ENCODE measurements at regions not wholly inside any gene's neighbourhood (a gene's known extent, or its start where the extent isn't known, plus 50 kb on each side); places are given as distances from the start of the nearest gene placed in this dataset.
A peak's percentile ranks its signal among the peaks of the same experiment; 100 is the strongest.

- TF ChIP-seq FOXK1 (CRISPR knock-in tag; IDR thresholded peaks at IDR 0.05; ENCODE audit: borderline replicate concordance) (no peak), BRD4 (IDR thresholded peaks at IDR 0.05) (no peak), NR2F6 (CRISPR knock-in tag; IDR thresholded peaks at IDR 0.05) (no peak), U2AF1 (optimal IDR thresholded peaks at IDR 0.05; ENCODE audit: low read depth, low read length) (no peak), TCF7 (IDR thresholded peaks at IDR 0.05; ENCODE audit: borderline replicate concordance) (no peak), DEAF1 (CRISPR knock-in tag; IDR thresholded peaks at IDR 0.05) (no peak), HNRNPH1 (optimal IDR thresholded peaks at IDR 0.05; ENCODE audit: low read depth, low read length) (no peak), HEY1 (CRISPR knock-in tag; IDR thresholded peaks at IDR 0.05; ENCODE audit: borderline replicate concordance) (no peak), PHF8 (IDR thresholded peaks at IDR 0.05; ENCODE audit: borderline replicate concordance, low read length) (peak; percentile 50; the same call in 1 of the 2 replicates), SMC3 (conservative IDR thresholded peaks at IDR 0.05; ENCODE audit: insufficient read depth, low read depth, low read length) (no peak), PATZ1 (CRISPR knock-in tag; IDR thresholded peaks at IDR 0.05; ENCODE audit: borderline replicate concordance) (no peak), NCOA4 (IDR thresholded peaks at IDR 0.05; ENCODE audit: partially characterized antibody) (no peak)
- TF ChIP-seq, protein P1, sequence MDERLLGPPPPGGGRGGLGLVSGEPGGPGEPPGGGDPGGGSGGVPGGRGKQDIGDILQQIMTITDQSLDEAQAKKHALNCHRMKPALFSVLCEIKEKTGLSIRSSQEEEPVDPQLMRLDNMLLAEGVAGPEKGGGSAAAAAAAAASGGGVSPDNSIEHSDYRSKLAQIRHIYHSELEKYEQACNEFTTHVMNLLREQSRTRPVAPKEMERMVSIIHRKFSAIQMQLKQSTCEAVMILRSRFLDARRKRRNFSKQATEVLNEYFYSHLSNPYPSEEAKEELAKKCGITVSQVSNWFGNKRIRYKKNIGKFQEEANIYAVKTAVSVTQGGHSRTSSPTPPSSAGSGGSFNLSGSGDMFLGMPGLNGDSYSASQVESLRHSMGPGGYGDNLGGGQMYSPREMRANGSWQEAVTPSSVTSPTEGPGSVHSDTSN (CRISPR knock-in tag; IDR thresholded peaks at IDR 0.05; ENCODE audit: low read depth), result 0 out of 2 replicates have a peak, but pooled peaks have one; percentile 40
- TF ChIP-seq, protein P1 (tag; conservative IDR thresholded peaks at IDR 0.05; ENCODE audit: low read depth), result peak; percentile 89
- TF ChIP-seq, protein P2, sequence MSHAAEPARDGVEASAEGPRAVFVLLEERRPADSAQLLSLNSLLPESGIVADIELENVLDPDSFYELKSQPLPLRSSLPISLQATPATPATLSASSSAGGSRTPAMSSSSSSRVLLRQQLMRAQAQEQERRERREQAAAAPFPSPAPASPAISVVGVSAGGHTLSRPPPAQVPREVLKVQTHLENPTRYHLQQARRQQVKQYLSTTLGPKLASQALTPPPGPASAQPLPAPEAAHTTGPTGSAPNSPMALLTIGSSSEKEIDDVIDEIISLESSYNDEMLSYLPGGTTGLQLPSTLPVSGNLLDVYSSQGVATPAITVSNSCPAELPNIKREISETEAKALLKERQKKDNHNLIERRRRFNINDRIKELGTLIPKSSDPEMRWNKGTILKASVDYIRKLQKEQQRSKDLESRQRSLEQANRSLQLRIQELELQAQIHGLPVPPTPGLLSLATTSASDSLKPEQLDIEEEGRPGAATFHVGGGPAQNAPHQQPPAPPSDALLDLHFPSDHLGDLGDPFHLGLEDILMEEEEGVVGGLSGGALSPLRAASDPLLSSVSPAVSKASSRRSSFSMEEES (CRISPR knock-in tag; IDR thresholded peaks at IDR 0.05), result no peak
- TF ChIP-seq, protein P3, sequence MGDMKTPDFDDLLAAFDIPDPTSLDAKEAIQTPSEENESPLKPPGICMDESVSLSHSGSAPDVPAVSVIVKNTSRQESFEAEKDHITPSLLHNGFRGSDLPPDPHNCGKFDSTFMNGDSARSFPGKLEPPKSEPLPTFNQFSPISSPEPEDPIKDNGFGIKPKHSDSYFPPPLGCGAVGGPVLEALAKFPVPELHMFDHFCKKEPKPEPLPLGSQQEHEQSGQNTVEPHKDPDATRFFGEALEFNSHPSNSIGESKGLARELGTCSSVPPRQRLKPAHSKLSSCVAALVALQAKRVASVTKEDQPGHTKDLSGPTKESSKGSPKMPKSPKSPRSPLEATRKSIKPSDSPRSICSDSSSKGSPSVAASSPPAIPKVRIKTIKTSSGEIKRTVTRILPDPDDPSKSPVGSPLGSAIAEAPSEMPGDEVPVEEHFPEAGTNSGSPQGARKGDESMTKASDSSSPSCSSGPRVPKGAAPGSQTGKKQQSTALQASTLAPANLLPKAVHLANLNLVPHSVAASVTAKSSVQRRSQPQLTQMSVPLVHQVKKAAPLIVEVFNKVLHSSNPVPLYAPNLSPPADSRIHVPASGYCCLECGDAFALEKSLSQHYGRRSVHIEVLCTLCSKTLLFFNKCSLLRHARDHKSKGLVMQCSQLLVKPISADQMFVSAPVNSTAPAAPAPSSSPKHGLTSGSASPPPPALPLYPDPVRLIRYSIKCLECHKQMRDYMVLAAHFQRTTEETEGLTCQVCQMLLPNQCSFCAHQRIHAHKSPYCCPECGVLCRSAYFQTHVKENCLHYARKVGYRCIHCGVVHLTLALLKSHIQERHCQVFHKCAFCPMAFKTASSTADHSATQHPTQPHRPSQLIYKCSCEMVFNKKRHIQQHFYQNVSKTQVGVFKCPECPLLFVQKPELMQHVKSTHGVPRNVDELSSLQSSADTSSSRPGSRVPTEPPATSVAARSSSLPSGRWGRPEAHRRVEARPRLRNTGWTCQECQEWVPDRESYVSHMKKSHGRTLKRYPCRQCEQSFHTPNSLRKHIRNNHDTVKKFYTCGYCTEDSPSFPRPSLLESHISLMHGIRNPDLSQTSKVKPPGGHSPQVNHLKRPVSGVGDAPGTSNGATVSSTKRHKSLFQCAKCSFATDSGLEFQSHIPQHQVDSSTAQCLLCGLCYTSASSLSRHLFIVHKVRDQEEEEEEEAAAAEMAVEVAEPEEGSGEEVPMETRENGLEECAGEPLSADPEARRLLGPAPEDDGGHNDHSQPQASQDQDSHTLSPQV (IDR thresholded peaks at IDR 0.05), result no peak
Observed at GRCh38 chr9:6080154-6080716, 64.8 kb upstream of the RANBP6 start (continued).
